Muscle of leg (tissue), 3 donors: ENCODE measurements at regions not wholly inside any gene's neighbourhood (a gene's known extent, or its start where the extent isn't known, plus 50 kb on each side); places are given as distances from the start of the nearest gene placed in this dataset.
A peak's percentile ranks its signal among the peaks of the same experiment; 100 is the strongest.

Source experiments
- DNase-seq: peaks from one replicate; pipeline ENCODE4 v3.0.0; 2013
- H3K27ac ChIP-seq: one replicate; pipeline ENCODE4 v1.5.1; 2013; ENCODE audit warnings: mild to moderate bottlenecking, low read length, control low read depth
- H3K27me3 ChIP-seq: one replicate; pipeline ENCODE4 v1.6.1; 2013; ENCODE audit warnings: low read length; ENCODE audit not compliant: control insufficient read depth, insufficient read depth
- H3K36me3 ChIP-seq: one replicate; pipeline ENCODE4 v1.6.1; 2013; ENCODE audit warnings: low read length; ENCODE audit not compliant: control insufficient read depth, insufficient read depth
- H3K4me1 ChIP-seq: one replicate; pipeline ENCODE4 v1.6.1; 2013; ENCODE audit warnings: low read length; ENCODE audit not compliant: control insufficient read depth, insufficient read depth
- H3K4me3 ChIP-seq: one replicate; pipeline ENCODE4 v1.5.1; 2013; ENCODE audit warnings: low read length, control low read depth
- H3K9me3 ChIP-seq: replicated peaks from 2 replicates; pipeline ENCODE4 v1.6.1; 2013; ENCODE audit warnings: low read depth, low read length; ENCODE audit not compliant: control insufficient read depth
- WGBS: methylation state at CpG from one replicate; pipeline ENCODE4 v1.1.5; 2013; ENCODE audit warnings: missing lambda C conversion rate; ENCODE audit not compliant: insufficient coverage; 5-methylcytosine and 5-hydroxymethylcytosine counted together

GRCh38 chr19:28171983-28172382 is 1041.0 kb downstream of the UQCRFS1 start:
- WGBS, result 69% methylated on average over 8 of the region's 8 CpGs
- no peak for DNase-seq
- H3K4me3 ChIP-seq, result no peak overlapping the region
- no peaks in the 10 kb centered on the region for H3K36me3 ChIP-seq
- H3K9me3 ChIP-seq, result peaks cover 3% of the 10 kb centered on the region
- no peak overlapping the region for H3K27ac ChIP-seq
- H3K4me1 ChIP-seq, result peaks cover 19% of the 10 kb centered on the region
- H3K27me3 ChIP-seq, result no peaks in the 10 kb centered on the region

GRCh38 chr19:28170066-28170465 is 1042.9 kb downstream of the UQCRFS1 start:
- Histone ChIP-seq H3K4me3 (no peak overlapping the region), H3K36me3 (no peaks in the 10 kb centered on the region), H3K4me1 (peaks cover 19% of the 10 kb centered on the region), H3K27me3 (no peaks in the 10 kb centered on the region), H3K27ac (no peak overlapping the region), H3K9me3 (no peaks in the 10 kb centered on the region)
- DNase-seq, result peak; percentile 33
- WGBS, result 22% methylated on average over 3 of the region's 3 CpGs

DNA sequence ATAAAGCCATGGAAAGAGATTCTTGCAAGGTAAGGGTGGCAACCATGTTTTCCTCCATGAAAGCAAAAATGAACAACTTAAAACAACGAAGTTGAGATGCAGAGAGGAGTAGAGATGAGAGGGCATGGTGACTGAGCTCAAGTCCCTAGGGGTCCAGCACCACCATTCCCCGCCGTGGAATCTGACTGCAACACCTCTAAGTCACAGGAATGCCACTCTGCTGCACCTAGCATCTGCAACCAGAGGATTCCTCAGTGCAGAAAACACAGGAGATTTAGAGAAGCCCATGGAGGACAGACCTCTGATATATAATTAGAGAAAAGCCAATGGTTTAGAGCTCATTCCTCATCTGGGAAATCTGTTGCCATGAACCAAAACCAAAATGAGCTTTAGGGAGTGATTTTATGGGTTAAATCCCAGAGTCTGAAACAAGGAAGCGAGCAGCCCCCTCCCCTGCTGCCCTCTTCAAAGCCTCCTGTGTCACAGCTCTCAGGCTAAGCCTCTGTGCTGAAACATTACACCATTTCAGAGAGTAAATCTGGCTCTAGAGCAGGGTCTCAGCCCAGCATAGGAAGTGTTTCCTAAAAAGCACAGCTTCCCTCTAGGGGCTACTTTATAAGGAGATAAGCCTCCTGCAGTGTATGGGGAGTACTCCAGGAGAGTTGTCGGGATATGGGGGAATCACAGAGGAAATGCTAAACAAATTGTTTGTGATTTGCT is 1043.6 kb downstream of the UQCRFS1 start:
- no CpG with 5 or more reads among the region's 5 CpGs for WGBS
- H3K27ac ChIP-seq, result no peak overlapping the region
- no peaks in the 10 kb centered on the region for H3K27me3 ChIP-seq
- H3K9me3 ChIP-seq, result no peaks in the 10 kb centered on the region
- peaks cover 19% of the 10 kb centered on the region for H3K4me1 ChIP-seq
- H3K4me3 ChIP-seq, result no peak overlapping the region
- no peaks in the 10 kb centered on the region for H3K36me3 ChIP-seq
- peak; percentile 52 for DNase-seq

GRCh38 chr19:28168557-28168956 is 1044.4 kb downstream of the UQCRFS1 start:
- WGBS, result 35% methylated on average over 2 of the region's 2 CpGs

DNA sequence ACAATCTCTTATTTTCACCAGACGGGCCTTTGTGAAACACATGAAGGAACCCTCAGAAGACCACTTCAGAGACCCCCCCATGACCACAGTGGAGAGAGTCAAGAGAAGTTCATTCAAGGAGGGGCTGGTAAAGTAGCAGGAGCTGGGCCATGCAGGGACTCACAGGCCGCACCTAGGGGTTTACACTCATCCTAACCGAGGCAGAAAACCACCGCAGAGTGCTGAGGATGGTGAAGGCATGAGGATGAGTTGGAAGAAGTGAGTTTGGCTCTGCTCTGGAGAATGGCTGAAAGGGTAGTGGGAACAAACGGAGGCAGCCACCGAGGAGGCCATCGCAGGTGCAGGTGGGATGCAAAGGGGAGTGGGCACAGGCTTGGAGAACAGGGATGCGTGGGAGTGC is 1046.9 kb downstream of the UQCRFS1 start:
- no peak for DNase-seq
- 93% methylated on average over 6 of the region's 8 CpGs for WGBS

More at GRCh38 chr19:28168557-28168956, 1044.4 kb downstream of the UQCRFS1 start:
- Histone ChIP-seq H3K36me3 (no peaks in the 10 kb centered on the region), H3K27ac (no peak overlapping the region), H3K27me3 (no peaks in the 10 kb centered on the region), H3K9me3 (no peaks in the 10 kb centered on the region), H3K4me3 (no peak overlapping the region), H3K4me1 (peaks cover 19% of the 10 kb centered on the region)
- DNase-seq, result no peak

GRCh38 chr19:28164214-28164613 is 1048.7 kb downstream of the UQCRFS1 start:
- 61% methylated on average over 3 of the region's 3 CpGs for WGBS
- no peak overlapping the region for H3K4me3 ChIP-seq
- H3K4me1 ChIP-seq, result peaks cover 8% of the 10 kb centered on the region

More for the DNA sequence above, 1046.9 kb downstream of the UQCRFS1 start:
- Histone ChIP-seq H3K36me3 (no peaks in the 10 kb centered on the region), H3K27me3 (no peaks in the 10 kb centered on the region), H3K27ac (no peak overlapping the region), H3K4me3 (no peak overlapping the region), H3K9me3 (no peaks in the 10 kb centered on the region), H3K4me1 (peaks cover 19% of the 10 kb centered on the region)

GRCh38 chr19:28159065-28159464 is 1053.9 kb downstream of the UQCRFS1 start:
- H3K4me3 ChIP-seq, result no peak overlapping the region
- no peaks in the 10 kb centered on the region for H3K27me3 ChIP-seq
- no peaks in the 10 kb centered on the region for H3K9me3 ChIP-seq
- H3K4me1 ChIP-seq, result no peaks in the 10 kb centered on the region
- no peaks in the 10 kb centered on the region for H3K36me3 ChIP-seq
- no peak overlapping the region for H3K27ac ChIP-seq
- DNase-seq, result no peak

More at GRCh38 chr19:28164214-28164613, 1048.7 kb downstream of the UQCRFS1 start:
- Histone ChIP-seq H3K27me3 (no peaks in the 10 kb centered on the region), H3K9me3 (no peaks in the 10 kb centered on the region), H3K27ac (no peak overlapping the region), H3K36me3 (no peaks in the 10 kb centered on the region)
- DNase-seq, result no peak

DNA sequence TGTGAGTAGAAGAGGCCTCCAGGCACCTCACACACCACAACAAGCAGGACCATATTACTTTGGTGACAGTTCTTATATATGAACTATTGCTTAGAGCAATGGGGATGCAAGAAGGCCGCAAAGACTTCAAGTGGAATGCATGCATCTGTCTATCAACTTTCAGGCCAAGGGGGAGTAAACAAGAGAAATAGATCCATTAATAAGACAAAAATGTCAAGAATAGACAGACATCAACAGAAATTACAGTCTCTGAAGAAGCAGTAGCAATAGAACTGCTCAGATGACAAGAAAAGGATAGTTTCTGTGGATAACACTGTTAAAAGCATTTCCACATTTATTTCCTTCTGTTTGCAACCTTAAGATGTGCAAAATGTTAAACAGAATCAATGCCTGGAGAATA is 1057.7 kb downstream of the UQCRFS1 start:
- no peak for DNase-seq
- H3K36me3 ChIP-seq, result no peaks in the 10 kb centered on the region
- H3K9me3 ChIP-seq, result no peaks in the 10 kb centered on the region
- no peak overlapping the region for H3K4me3 ChIP-seq
- no CpG with 5 or more reads among the region's 1 CpG for WGBS
- no peaks in the 10 kb centered on the region for H3K27me3 ChIP-seq
- no peak overlapping the region for H3K27ac ChIP-seq
- peaks cover 5% of the 10 kb centered on the region for H3K4me1 ChIP-seq

GRCh38 chr19:28154077-28154476 is 1058.9 kb downstream of the UQCRFS1 start:
- Histone ChIP-seq H3K9me3 (no peaks in the 10 kb centered on the region), H3K36me3 (no peaks in the 10 kb centered on the region)
- WGBS, result 60% methylated on average over 1 of the region's 2 CpGs

GRCh38 chr19:28153123-28153522 is 1059.8 kb downstream of the UQCRFS1 start:
- DNase-seq, result no peak
- Histone ChIP-seq H3K4me3 (no peak overlapping the region), H3K4me1 (peaks cover 5% of the 10 kb centered on the region), H3K27ac (no peak overlapping the region), H3K36me3 (no peaks in the 10 kb centered on the region), H3K27me3 (no peaks in the 10 kb centered on the region), H3K9me3 (no peaks in the 10 kb centered on the region)
- WGBS, result no CpG with 5 or more reads among the region's 3 CpGs

More at GRCh38 chr19:28154077-28154476, 1058.9 kb downstream of the UQCRFS1 start:
- H3K4me1 ChIP-seq, result peaks cover 5% of the 10 kb centered on the region
- no peak for DNase-seq
- no peaks in the 10 kb centered on the region for H3K27me3 ChIP-seq
- H3K4me3 ChIP-seq, result no peak overlapping the region
- H3K27ac ChIP-seq, result no peak overlapping the region

DNA sequence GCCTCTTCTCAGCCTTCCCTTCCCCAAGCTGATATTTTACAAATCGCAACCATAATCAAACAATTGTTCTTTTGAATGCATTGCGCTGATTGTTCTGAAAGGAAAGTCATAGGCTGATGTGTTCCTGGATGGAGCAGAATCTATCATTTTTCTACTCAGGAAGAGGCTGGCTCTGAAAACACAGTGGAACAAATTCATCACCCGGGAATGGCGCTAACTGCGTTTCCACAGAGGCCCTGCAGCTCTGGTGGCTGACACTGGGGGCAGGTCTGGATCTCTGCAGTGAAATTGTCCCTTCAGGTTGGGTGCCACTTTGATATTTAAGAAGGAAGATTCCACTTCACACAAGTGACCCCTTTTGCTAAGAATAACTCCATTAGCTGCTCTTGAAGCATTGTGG is 1060.8 kb downstream of the UQCRFS1 start:
- WGBS, result 77% methylated on average over 3 of the region's 5 CpGs
- Histone ChIP-seq H3K9me3 (no peaks in the 10 kb centered on the region), H3K4me3 (no peak overlapping the region), H3K27ac (no peak overlapping the region), H3K4me1 (peaks cover 5% of the 10 kb centered on the region), H3K27me3 (no peaks in the 10 kb centered on the region), H3K36me3 (no peaks in the 10 kb centered on the region)
- DNase-seq, result no peak
